H1 (cell line): ENCODE measurements at regions not wholly inside any gene's neighbourhood (a gene's known extent, or its start where the extent isn't known, plus 50 kb on each side); places are given as distances from the start of the nearest gene placed in this dataset.
A peak's percentile ranks its signal among the peaks of the same experiment; 100 is the strongest.

Source experiments
- CTCF ChIA-PET: fragments of 300-600 bp; sonication (Branson Sonifier 250); formaldehyde crosslinking; loops from one replicate; lab custom pipeline; 2021; ENCODE audit not compliant: partially characterized antibody; lab: Charles Lee
- POLR2A ChIA-PET: fragments of 300-600 bp; sonication (Branson Sonifier 250); formaldehyde crosslinking; loops from one replicate; lab custom pipeline; 2021; ENCODE audit warnings: inconsistent platforms; ENCODE audit not compliant: partially characterized antibody; lab: Charles Lee
- DNase-seq, 2 experiments: peaks; one replicate each; pipeline versions ENCODE4 v3.0.0 to v3.0.0-alpha.2; 2010 to 2022; ENCODE audit warnings: low spot score in 2 of 2, low read depth in 1 of 2, mixed read lengths in 1 of 2
- FAIRE-seq: peaks from 2 replicates; lab custom pipeline; 2011; peaks lifted over from hg19 to GRCh38; lab: Jason Lieb, UNC
- H2AFZ ChIP-seq: 2 replicates; pipeline ENCODE4 v1.8.1; 2012; ENCODE audit warnings: low read length, inconsistent platforms
- H2AK5ac ChIP-seq: 2 replicates; pipeline ENCODE4 v1.6.1; 2013; ENCODE audit warnings: low read depth, low read length
- H2BK120ac ChIP-seq: replicated peaks from 2 replicates; pipeline ENCODE3; 2013; ENCODE audit warnings: low read depth, low read length, inconsistent platforms
- H2BK12ac ChIP-seq: 2 replicates; pipeline ENCODE4 v1.6.1; 2013; ENCODE audit warnings: low read depth, low read length
- H2BK15ac ChIP-seq: 2 replicates; pipeline ENCODE4 v1.6.1; 2013; ENCODE audit warnings: low read length
- H2BK20ac ChIP-seq: 2 replicates; pipeline ENCODE4 v1.6.1; 2013; ENCODE audit warnings: low read length
- H2BK5ac ChIP-seq: 2 replicates; pipeline ENCODE4 v1.6.1; 2013; ENCODE audit warnings: low read depth, low read length
- H3K14ac ChIP-seq: 2 replicates; pipeline ENCODE4 v1.6.1; 2013; ENCODE audit warnings: inconsistent platforms; ENCODE audit not compliant: insufficient read length
- H3K18ac ChIP-seq: 2 replicates; pipeline ENCODE4 v1.6.1; 2013; ENCODE audit warnings: low read length; ENCODE audit errors: extremely low read depth
- H3K23ac ChIP-seq: 2 replicates; pipeline ENCODE4 v1.6.1; 2013; ENCODE audit warnings: inconsistent platforms; ENCODE audit not compliant: insufficient read length
- H3K23me2 ChIP-seq: 2 replicates; pipeline ENCODE4 v1.6.1; 2013; ENCODE audit warnings: low read depth, low read length
- H3K27ac ChIP-seq: 2 replicates; pipeline ENCODE4 v1.6.1; 2011; ENCODE audit warnings: low read depth, low read length, inconsistent platforms
- H3K27me3 ChIP-seq, 4 experiments: replicated peaks in 1 of 4; 1 replicate in 1 of 4; 2 replicates in 3 of 4; pipeline versions ENCODE4 v1.6.1 to v1.8.1; 2011 to 2013; ENCODE audit warnings: low read length in 3 of 4, mild to moderate bottlenecking in 3 of 4, inconsistent platforms in 2 of 4, mixed read lengths in 2 of 4, moderate library complexity in 1 of 4; ENCODE audit not compliant: control insufficient read depth in 3 of 4, insufficient read depth in 3 of 4; ENCODE audit errors: extremely low read depth in 1 of 4
- H3K36me3 ChIP-seq, 4 experiments: 2 replicates each; pipeline versions ENCODE4 v1.6.1 to v1.8.1; 2011 to 2013; ENCODE audit warnings: mild to moderate bottlenecking in 4 of 4, low read length in 3 of 4, moderate library complexity in 2 of 4, control low read depth in 1 of 4, inconsistent platforms in 1 of 4; ENCODE audit not compliant: insufficient read depth in 4 of 4, control insufficient read depth in 2 of 4
- H3K4ac ChIP-seq: replicated peaks from 2 replicates; pipeline ENCODE3; 2013; ENCODE audit warnings: low read length, low read depth, mixed read lengths, inconsistent platforms; ENCODE audit not compliant: insufficient read length
- H3K4me1 ChIP-seq, 4 experiments: replicated peaks in 1 of 4; 1 replicate in 1 of 4; 2 replicates in 3 of 4; pipeline versions ENCODE4 v1.6.1 to v1.8.1; 2011 to 2013; ENCODE audit warnings: low read length in 3 of 4, inconsistent platforms in 2 of 4, mixed read lengths in 1 of 4; ENCODE audit not compliant: insufficient read depth in 4 of 4, control insufficient read depth in 3 of 4
- H3K4me2 ChIP-seq, 2 experiments: 2 replicates each; pipeline versions ENCODE4 v1.6.1 to v1.8.1; 2011 to 2013; ENCODE audit warnings: low read depth in 2 of 2, low read length in 2 of 2, control low read depth in 1 of 2, inconsistent platforms in 1 of 2, mild to moderate bottlenecking in 1 of 2; ENCODE audit not compliant: insufficient read depth in 1 of 2
- H3K4me3 ChIP-seq, 4 experiments: fragments of 200-600, 300-600 bp in 1 of 4; sonication (generic), shearing (Covaris generic), sonication (Bioruptor Twin) in 1 of 4; 2 replicates each; pipeline versions ENCODE4 v1.5.1 to v1.8.1; 2011 to 2016; ENCODE audit warnings: low read length in 4 of 4, low read depth in 3 of 4, control low read depth in 2 of 4, inconsistent platforms in 2 of 4, mild to moderate bottlenecking in 2 of 4, mixed read lengths in 1 of 4, moderate library complexity in 1 of 4; ENCODE audit not compliant: insufficient read depth in 2 of 4; ENCODE audit errors: extremely low read depth in 1 of 4
- H3K56ac ChIP-seq: replicated peaks from 2 replicates; pipeline ENCODE3; 2013; ENCODE audit warnings: low read depth, mild to moderate bottlenecking, mixed read lengths, low read length, inconsistent platforms; ENCODE audit not compliant: insufficient read length
- H3K79me1 ChIP-seq: 2 replicates; pipeline ENCODE4 v1.6.1; 2013; ENCODE audit warnings: low read depth, low read length, control low read depth
- H3K79me2 ChIP-seq, 2 experiments: 2 replicates each; pipeline versions ENCODE4 v1.6.1 to v1.8.1; 2012 to 2013; ENCODE audit warnings: low read length in 2 of 2, mild to moderate bottlenecking in 2 of 2, inconsistent platforms in 1 of 2; ENCODE audit not compliant: insufficient read depth in 2 of 2, control insufficient read depth in 1 of 2
- H3K9ac ChIP-seq, 4 experiments: replicated peaks in 1 of 4; 1 replicate in 1 of 4; 2 replicates in 3 of 4; pipeline versions ENCODE4 v1.6.1 to v1.8.1; 2011 to 2013; ENCODE audit warnings: low read depth in 3 of 4, low read length in 3 of 4, control low read depth in 2 of 4, mild to moderate bottlenecking in 2 of 4, moderate library complexity in 2 of 4, inconsistent platforms in 1 of 4; ENCODE audit errors: extremely low read depth in 1 of 4
- H3K9me3 ChIP-seq, 2 experiments: 2 replicates each; pipeline versions ENCODE4 v1.6.1 to v1.8.1; 2012 to 2013; ENCODE audit warnings: mild to moderate bottlenecking in 2 of 2, moderate library complexity in 2 of 2, control low read depth in 1 of 2, inconsistent platforms in 1 of 2, low read depth in 1 of 2, low read length in 1 of 2, mixed read lengths in 1 of 2; ENCODE audit not compliant: insufficient read depth in 2 of 2
- H4K20me1 ChIP-seq, 2 experiments: replicated peaks in 1 of 2; 2 replicates each; pipeline versions ENCODE3 to v1.8.1; 2011 to 2013; ENCODE audit warnings: inconsistent platforms in 2 of 2, low read length in 2 of 2, mild to moderate bottlenecking in 1 of 2; ENCODE audit not compliant: insufficient read depth in 2 of 2, control insufficient read depth in 1 of 2
- H4K5ac ChIP-seq: 2 replicates; pipeline ENCODE4 v1.6.1; 2013; ENCODE audit warnings: low read length, low read depth, mixed read lengths, inconsistent platforms; ENCODE audit not compliant: insufficient read length
- H4K8ac ChIP-seq: 2 replicates; pipeline ENCODE4 v1.8.0; 2013; ENCODE audit warnings: mild to moderate bottlenecking, moderate library complexity, low read length, inconsistent platforms; ENCODE audit not compliant: insufficient read depth; ENCODE audit errors: extremely low read depth
- H4K91ac ChIP-seq: replicated peaks from 2 replicates; pipeline ENCODE3; 2013; ENCODE audit warnings: low read length, mixed read lengths, inconsistent platforms; ENCODE audit not compliant: insufficient read length
- CEBPB ChIP-seq: IDR thresholded peaks from 2 replicates; pipeline ENCODE4 v1.6.1; 2012; ENCODE audit warnings: low read depth, low read length
- CTCF ChIP-seq, 3 experiments: IDR thresholded peaks; 1 replicate in 2 of 3; 2 replicates in 1 of 3; pipeline versions ENCODE4 v1.5.1 to v1.6.1; 2011; ENCODE audit warnings: low read length in 3 of 3, mild to moderate bottlenecking in 3 of 3, inconsistent platforms in 2 of 3, low read depth in 1 of 3, moderate library complexity in 1 of 3; ENCODE audit not compliant: insufficient read depth in 1 of 3; ENCODE audit errors: control extremely low read depth in 1 of 3
- KDM1A ChIP-seq: fragments of 200-600, 300-600 bp; sonication (generic); IDR thresholded peaks from 2 replicates; pipeline ENCODE4 v1.7.1; 2016; ENCODE audit warnings: mild to moderate bottlenecking, low read length, borderline replicate concordance
- TBP ChIP-seq: IDR thresholded peaks from 2 replicates; pipeline ENCODE4 v1.6.1; 2011; ENCODE audit warnings: low read depth, low read length, improper control_type of control experiment
- WGBS, 2 experiments: shearing (Covaris generic) in 1 of 2; methylation state at CpG; one replicate each; pipeline versions ENCODE4 v1.1.6 to v1.1.7; 2013 to 2015; ENCODE audit warnings: low lambda C conversion rate in 2 of 2, mixed read lengths in 2 of 2, inconsistent platforms in 1 of 2, low coverage in 1 of 2, missing lambda C conversion rate in 1 of 2; ENCODE audit not compliant: insufficient replicate concordance in 2 of 2, insufficient coverage in 1 of 2, insufficient read length in 1 of 2; ENCODE audit errors: extremely low coverage in 1 of 2, missing lambda C conversion rate in 1 of 2; 5-methylcytosine and 5-hydroxymethylcytosine counted together

GRCh38 chr6:23983735-23984134, 142.3 kb upstream of the NRSN1 start:
- Histone ChIP-seq H4K5ac (no peak overlapping the region), H3K9me3 (no peaks in the 10 kb centered on the region), H2BK120ac (no peak overlapping the region), H3K56ac (no peak overlapping the region), H4K8ac (no peak overlapping the region), H2BK20ac (no peak overlapping the region), H2BK15ac (no peak overlapping the region), H3K4ac (no peak overlapping the region), H3K18ac (no peak overlapping the region), H2AFZ (no peak overlapping the region; the same call in 1 of the 2 replicates), H3K36me3 (no peaks in the 10 kb centered on the region), H3K79me1 (no peaks in the 10 kb centered on the region), H3K14ac (no peak overlapping the region), H3K9ac (no peak overlapping the region), H3K23me2 (no peaks in the 10 kb centered on the region), H2AK5ac (no peak overlapping the region), H4K20me1 (no peaks in the 10 kb centered on the region), H3K4me3 (no peak overlapping the region), H2BK12ac (no peak overlapping the region), H2BK5ac (no peak overlapping the region), H3K27me3 (no peaks in the 10 kb centered on the region), H4K91ac (no peak overlapping the region), H3K4me2 (no peak overlapping the region), H3K4me1 (no peaks in the 10 kb centered on the region), H3K79me2 (no peaks in the 10 kb centered on the region), H3K23ac (no peak overlapping the region), H3K27ac (no peak overlapping the region)
- FAIRE-seq (no peak), DNase-seq (no peak)
- 71% methylated on average over 2 of the region's 2 CpGs; no CpG with 5 or more reads in 1 of the 2 experiments for WGBS, 2 experiments
- ChIA-PET CTCF (no interaction called here), POLR2A (no interaction called here)
- TF ChIP-seq TBP (no peak), CEBPB (0 out of 2 replicates have a peak, but pooled peaks have one; percentile 32), CTCF (IDR thresholded peaks at IDR 0.05; ENCODE audit: control extremely low read depth in 1 of 3, insufficient read depth in 1 of 3, low read depth in 1 of 3, low read length in 3 of 3) (no peak), KDM1A (no peak)
